ENCODE measurements at regions not wholly inside any gene's neighbourhood (a gene's known extent, or its start where the extent isn't known, plus 50 kb on each side); places are given as distances from the start of the nearest gene placed in this dataset.

- Histone ChIP-seq H3K27ac (replicated peaks) (no peak overlapping the region), H3K27me3 (ENCODE audit: insufficient read depth, poor library complexity, severe bottlenecking) (no peaks in the 10 kb centered on the region), H3K4me3 (replicated peaks; ENCODE audit: insufficient read depth, low read length) (no peak overlapping the region)
- no peak for DNase-seq (ENCODE audit: low read depth in 1 of 2, low spot score in 1 of 2)
- TF ChIP-seq POLR2AphosphoS5 (IDR thresholded peaks at IDR 0.05; ENCODE audit: low read depth) (no peak), GABPA (IDR thresholded peaks at IDR 0.05; ENCODE audit: low read depth) (no peak), SPI1 (IDR thresholded peaks at IDR 0.05; ENCODE audit: borderline replicate concordance, low read depth) (no peak), REST (IDR thresholded peaks at IDR 0.05; ENCODE audit: insufficient replicate concordance, low read depth) (no peak)
- TF ChIP-seq, protein P1, sequence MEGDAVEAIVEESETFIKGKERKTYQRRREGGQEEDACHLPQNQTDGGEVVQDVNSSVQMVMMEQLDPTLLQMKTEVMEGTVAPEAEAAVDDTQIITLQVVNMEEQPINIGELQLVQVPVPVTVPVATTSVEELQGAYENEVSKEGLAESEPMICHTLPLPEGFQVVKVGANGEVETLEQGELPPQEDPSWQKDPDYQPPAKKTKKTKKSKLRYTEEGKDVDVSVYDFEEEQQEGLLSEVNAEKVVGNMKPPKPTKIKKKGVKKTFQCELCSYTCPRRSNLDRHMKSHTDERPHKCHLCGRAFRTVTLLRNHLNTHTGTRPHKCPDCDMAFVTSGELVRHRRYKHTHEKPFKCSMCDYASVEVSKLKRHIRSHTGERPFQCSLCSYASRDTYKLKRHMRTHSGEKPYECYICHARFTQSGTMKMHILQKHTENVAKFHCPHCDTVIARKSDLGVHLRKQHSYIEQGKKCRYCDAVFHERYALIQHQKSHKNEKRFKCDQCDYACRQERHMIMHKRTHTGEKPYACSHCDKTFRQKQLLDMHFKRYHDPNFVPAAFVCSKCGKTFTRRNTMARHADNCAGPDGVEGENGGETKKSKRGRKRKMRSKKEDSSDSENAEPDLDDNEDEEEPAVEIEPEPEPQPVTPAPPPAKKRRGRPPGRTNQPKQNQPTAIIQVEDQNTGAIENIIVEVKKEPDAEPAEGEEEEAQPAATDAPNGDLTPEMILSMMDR (IDR thresholded peaks at IDR 0.05; ENCODE audit: insufficient read depth, low read length), result no peak
Measured at GRCh38 chr20:19855416-19855815, 97.4 kb downstream of the RIN2 start.

- H3K4me3 ChIP-seq (replicated peaks; ENCODE audit: insufficient read depth, low read length), result no peak overlapping the region
- H3K27ac ChIP-seq (replicated peaks), result no peak overlapping the region
- no peak for TF ChIP-seq REST (IDR thresholded peaks at IDR 0.05; ENCODE audit: insufficient replicate concordance, low read depth)
- TF ChIP-seq POLR2AphosphoS5 (IDR thresholded peaks at IDR 0.05; ENCODE audit: low read depth), result no peak
- no peak for TF ChIP-seq GABPA (IDR thresholded peaks at IDR 0.05; ENCODE audit: low read depth)
- TF ChIP-seq, protein P1 (IDR thresholded peaks at IDR 0.05; ENCODE audit: insufficient read depth, low read length), result no peak
- TF ChIP-seq SPI1 (IDR thresholded peaks at IDR 0.05; ENCODE audit: borderline replicate concordance, low read depth), result no peak
- no peaks in the 10 kb centered on the region for H3K27me3 ChIP-seq (ENCODE audit: insufficient read depth, poor library complexity, severe bottlenecking)
- no peak for DNase-seq (ENCODE audit: low read depth in 1 of 2, low spot score in 1 of 2)
Measured at GRCh38 chr20:19858466-19859371, 100.7 kb downstream of the RIN2 start.

GRCh38 chr20:19859444-19859843, 101.4 kb downstream of the RIN2 start:
- Histone ChIP-seq H3K27ac (replicated peaks) (no peak overlapping the region), H3K27me3 (ENCODE audit: insufficient read depth, poor library complexity, severe bottlenecking) (no peaks in the 10 kb centered on the region), H3K4me3 (replicated peaks; ENCODE audit: insufficient read depth, low read length) (no peak overlapping the region)
- TF ChIP-seq, protein P1 (IDR thresholded peaks at IDR 0.05; ENCODE audit: insufficient read depth, low read length), result no peak
- TF ChIP-seq POLR2AphosphoS5 (IDR thresholded peaks at IDR 0.05; ENCODE audit: low read depth), result no peak
- no peak for TF ChIP-seq SPI1 (IDR thresholded peaks at IDR 0.05; ENCODE audit: borderline replicate concordance, low read depth)
- no peak for TF ChIP-seq GABPA (IDR thresholded peaks at IDR 0.05; ENCODE audit: low read depth)
- no peak for TF ChIP-seq REST (IDR thresholded peaks at IDR 0.05; ENCODE audit: insufficient replicate concordance, low read depth)
- DNase-seq (ENCODE audit: low read depth in 1 of 2, low spot score in 1 of 2), result no peak
